ENCODE measurements at regions not wholly inside any gene's neighbourhood (a gene's known extent, or its start where the extent isn't known, plus 50 kb on each side); places are given as distances from the start of the nearest gene placed in this dataset.

DNA sequence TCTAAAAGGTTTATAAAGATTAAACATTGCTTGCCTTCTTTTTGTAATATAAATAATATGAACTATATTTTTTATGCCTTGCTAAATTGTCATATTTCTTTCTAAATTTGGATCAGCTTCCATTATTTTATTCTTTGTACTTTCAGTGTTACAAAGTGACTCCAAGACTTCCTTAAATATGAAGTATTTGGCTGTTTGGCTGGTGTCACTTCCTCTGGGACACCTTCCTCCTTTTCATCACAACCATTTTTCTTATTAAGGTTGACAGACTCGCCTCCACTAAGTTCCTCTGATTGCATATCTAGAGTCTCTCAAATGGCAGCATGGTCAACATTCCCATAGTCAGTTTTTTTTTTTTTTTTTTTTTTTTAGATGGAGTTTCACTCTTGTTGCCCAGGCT is 73.8 kb upstream of the SLC1A1 start:
- TF ChIP-seq, protein P1, sequence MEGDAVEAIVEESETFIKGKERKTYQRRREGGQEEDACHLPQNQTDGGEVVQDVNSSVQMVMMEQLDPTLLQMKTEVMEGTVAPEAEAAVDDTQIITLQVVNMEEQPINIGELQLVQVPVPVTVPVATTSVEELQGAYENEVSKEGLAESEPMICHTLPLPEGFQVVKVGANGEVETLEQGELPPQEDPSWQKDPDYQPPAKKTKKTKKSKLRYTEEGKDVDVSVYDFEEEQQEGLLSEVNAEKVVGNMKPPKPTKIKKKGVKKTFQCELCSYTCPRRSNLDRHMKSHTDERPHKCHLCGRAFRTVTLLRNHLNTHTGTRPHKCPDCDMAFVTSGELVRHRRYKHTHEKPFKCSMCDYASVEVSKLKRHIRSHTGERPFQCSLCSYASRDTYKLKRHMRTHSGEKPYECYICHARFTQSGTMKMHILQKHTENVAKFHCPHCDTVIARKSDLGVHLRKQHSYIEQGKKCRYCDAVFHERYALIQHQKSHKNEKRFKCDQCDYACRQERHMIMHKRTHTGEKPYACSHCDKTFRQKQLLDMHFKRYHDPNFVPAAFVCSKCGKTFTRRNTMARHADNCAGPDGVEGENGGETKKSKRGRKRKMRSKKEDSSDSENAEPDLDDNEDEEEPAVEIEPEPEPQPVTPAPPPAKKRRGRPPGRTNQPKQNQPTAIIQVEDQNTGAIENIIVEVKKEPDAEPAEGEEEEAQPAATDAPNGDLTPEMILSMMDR (IDR thresholded peaks at IDR 0.05; ENCODE audit: insufficient read depth, low read length, poor library complexity, severe bottlenecking): no peak
- TF ChIP-seq EZH2phosphoT487 (conservative IDR thresholded peaks at IDR 0.05; ENCODE audit: low read length): no peak
